Gastrocnemius medialis (tissue), 4 donors: ENCODE measurements at regions not wholly inside any gene's neighbourhood (a gene's known extent, or its start where the extent isn't known, plus 50 kb on each side); places are given as distances from the start of the nearest gene placed in this dataset.

Experiments
- ATAC-seq, 2 donors: fragments of 150-250 bp; one replicate each; pipeline ENCODE4 v1.9.1; 2016
- DNase-seq, 2 donors: peaks; one replicate each; pipeline ENCODE4 v3.0.0-alpha.2; 2019
- H3K27ac ChIP-seq, 4 donors: fragments of 200-600 bp; sonication (generic); 1 replicate in 1 of 4; 2 replicates in 3 of 4; pipeline ENCODE4 v1.5.1; 2016 to 2018; ENCODE audit warnings: mild to moderate bottlenecking in 2 of 4, moderate library complexity in 1 of 4
- H3K27me3 ChIP-seq, 3 donors: fragments of 200-600 bp; sonication (generic) in 2 of 3; 1 replicate in 1 of 3; 2 replicates in 2 of 3; pipeline versions ENCODE4 v1.5.1 to v1.6.0; 2016 to 2019; ENCODE audit warnings: mild to moderate bottlenecking in 1 of 3, moderate library complexity in 1 of 3
- H3K36me3 ChIP-seq, 2 donors: fragments of 200-600 bp; sonication (generic) in 1 of 2; one replicate each; pipeline ENCODE4 v1.5.1; 2017 to 2018
- H3K4me1 ChIP-seq, 2 donors: fragments of 200-600 bp; sonication (generic) in 1 of 2; one replicate each; pipeline ENCODE4 v1.5.1; 2016 to 2017; ENCODE audit warnings: mild to moderate bottlenecking in 2 of 2
- H3K4me3 ChIP-seq, 4 donors: fragments of 200-600 bp; sonication (generic) in 3 of 4; 1 replicate in 1 of 4; 2 replicates in 3 of 4; pipeline ENCODE4 v1.5.1; 2016 to 2019; ENCODE audit warnings: mild to moderate bottlenecking in 2 of 4
- H3K9me3 ChIP-seq, 3 donors: fragments of 200-600 bp; sonication (generic) in 2 of 3; 1 replicate in 1 of 3; 2 replicates in 2 of 3; pipeline ENCODE4 v1.5.1; 2016 to 2019
- POLR2A ChIP-seq, 2 donors: fragments of 450-650 bp; IDR thresholded peaks; one replicate each; pipeline ENCODE4 v1.6.1; 2017; ENCODE audit warnings: antibody characterized with exemption in 2 of 2, mild to moderate bottlenecking in 2 of 2, moderate library complexity in 2 of 2
- in situ Hi-C, 4 donors: fragments of 200-750 bp; cut with MboI; loops; one replicate each; pipeline versions ENCODE4 v1.15.0 to v1.8.0; 2017; ENCODE audit warnings: low sequenced_read_pairs in 4 of 4
- intact Hi-C: fragments of 100-400 bp; cut with DNase I; formaldehyde crosslinking; loops from one replicate; pipeline ENCODE4 v1.15.1; 2023; ENCODE audit warnings: low total_unique reads
- TF ChIP-seq, protein P1 (sequence below), 5 experiments: fragments of 450-650 bp in 3 of 5; fragments of 200-600 bp in 2 of 5; sonication (generic) in 2 of 5; IDR thresholded peaks in 4 of 5; conservative IDR thresholded peaks in 1 of 5; 1 replicate in 4 of 5; 2 replicates in 1 of 5; pipeline ENCODE4 v1.5.1; 2016 to 2019; ENCODE audit warnings: antibody characterized with exemption in 5 of 5, mild to moderate bottlenecking in 3 of 5, moderate library complexity in 3 of 5

DNA sequence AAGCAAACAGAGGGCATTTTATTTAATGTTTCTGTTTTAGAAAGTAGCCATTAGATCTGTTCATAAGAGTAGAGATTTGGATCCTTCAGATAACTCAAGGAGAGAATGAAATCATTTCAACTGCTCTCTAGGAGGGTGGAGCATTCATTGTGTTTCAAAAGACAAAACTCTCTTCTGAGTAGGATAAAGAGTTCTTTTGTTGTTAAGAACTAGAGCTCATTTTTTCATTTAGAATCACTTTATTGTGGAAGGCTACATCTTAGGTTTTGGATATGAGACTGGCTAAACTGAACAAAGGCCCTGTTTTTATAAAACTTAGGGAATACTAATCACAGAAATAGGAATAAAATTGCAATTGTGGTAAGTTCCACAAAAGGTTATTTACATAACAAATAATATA, 193.9 kb upstream of the PCDH10 start:
- no peaks in the 10 kb centered on the region for H3K4me1 ChIP-seq
- in situ Hi-C loops = no loop called here
- no peaks in the 10 kb centered on the region for H3K27me3 ChIP-seq

DNA sequence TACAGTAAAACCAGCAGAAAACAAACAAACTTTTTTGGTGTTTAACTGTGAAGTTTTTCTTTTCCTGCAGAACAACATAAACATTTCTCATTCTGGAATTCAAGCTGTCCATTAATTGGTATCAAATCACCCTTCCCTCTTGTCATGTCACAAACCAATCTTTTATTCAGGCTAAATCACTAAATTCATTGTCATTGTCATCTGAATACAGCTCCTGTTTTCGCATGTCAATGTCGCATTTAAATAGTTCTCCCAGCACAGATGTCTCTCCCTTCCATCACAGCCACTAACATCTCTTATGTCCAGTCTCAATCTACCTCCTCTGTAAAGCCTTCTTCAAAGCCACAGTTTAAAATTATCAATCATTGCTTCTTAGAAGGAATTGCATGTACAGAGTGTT, 192.1 kb upstream of the PCDH10 start:
- intact Hi-C loops (no loop called here), in situ Hi-C loops (no loop called here)
- Histone ChIP-seq H3K9me3 (no peaks in the 10 kb centered on the region), H3K27ac (no peak overlapping the region), H3K36me3 (no peaks in the 10 kb centered on the region), H3K4me1 (no peaks in the 10 kb centered on the region), H3K4me3 (no peak overlapping the region), H3K27me3 (no peaks in the 10 kb centered on the region)
- no peak for DNase-seq
- TF ChIP-seq, protein P1, sequence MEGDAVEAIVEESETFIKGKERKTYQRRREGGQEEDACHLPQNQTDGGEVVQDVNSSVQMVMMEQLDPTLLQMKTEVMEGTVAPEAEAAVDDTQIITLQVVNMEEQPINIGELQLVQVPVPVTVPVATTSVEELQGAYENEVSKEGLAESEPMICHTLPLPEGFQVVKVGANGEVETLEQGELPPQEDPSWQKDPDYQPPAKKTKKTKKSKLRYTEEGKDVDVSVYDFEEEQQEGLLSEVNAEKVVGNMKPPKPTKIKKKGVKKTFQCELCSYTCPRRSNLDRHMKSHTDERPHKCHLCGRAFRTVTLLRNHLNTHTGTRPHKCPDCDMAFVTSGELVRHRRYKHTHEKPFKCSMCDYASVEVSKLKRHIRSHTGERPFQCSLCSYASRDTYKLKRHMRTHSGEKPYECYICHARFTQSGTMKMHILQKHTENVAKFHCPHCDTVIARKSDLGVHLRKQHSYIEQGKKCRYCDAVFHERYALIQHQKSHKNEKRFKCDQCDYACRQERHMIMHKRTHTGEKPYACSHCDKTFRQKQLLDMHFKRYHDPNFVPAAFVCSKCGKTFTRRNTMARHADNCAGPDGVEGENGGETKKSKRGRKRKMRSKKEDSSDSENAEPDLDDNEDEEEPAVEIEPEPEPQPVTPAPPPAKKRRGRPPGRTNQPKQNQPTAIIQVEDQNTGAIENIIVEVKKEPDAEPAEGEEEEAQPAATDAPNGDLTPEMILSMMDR (IDR thresholded peaks at IDR 0.05 in 4 of 5, conservative IDR thresholded peaks at IDR 0.05 in 1 of 5) = no peak
- TF ChIP-seq POLR2A (IDR thresholded peaks at IDR 0.05) = no peak
- no peak for ATAC-seq

More for the DNA sequence above, 193.9 kb upstream of the PCDH10 start:
- H3K9me3 ChIP-seq = no peaks in the 10 kb centered on the region
- no peak overlapping the region for H3K4me3 ChIP-seq
- H3K36me3 ChIP-seq = no peaks in the 10 kb centered on the region
- H3K27ac ChIP-seq = no peak overlapping the region
- ATAC-seq (no peak), DNase-seq (no peak)
- intact Hi-C loops = no loop called here
- TF ChIP-seq POLR2A (IDR thresholded peaks at IDR 0.05) = no peak
- TF ChIP-seq, protein P1 (IDR thresholded peaks at IDR 0.05 in 4 of 5, conservative IDR thresholded peaks at IDR 0.05 in 1 of 5) = no peak

DNA sequence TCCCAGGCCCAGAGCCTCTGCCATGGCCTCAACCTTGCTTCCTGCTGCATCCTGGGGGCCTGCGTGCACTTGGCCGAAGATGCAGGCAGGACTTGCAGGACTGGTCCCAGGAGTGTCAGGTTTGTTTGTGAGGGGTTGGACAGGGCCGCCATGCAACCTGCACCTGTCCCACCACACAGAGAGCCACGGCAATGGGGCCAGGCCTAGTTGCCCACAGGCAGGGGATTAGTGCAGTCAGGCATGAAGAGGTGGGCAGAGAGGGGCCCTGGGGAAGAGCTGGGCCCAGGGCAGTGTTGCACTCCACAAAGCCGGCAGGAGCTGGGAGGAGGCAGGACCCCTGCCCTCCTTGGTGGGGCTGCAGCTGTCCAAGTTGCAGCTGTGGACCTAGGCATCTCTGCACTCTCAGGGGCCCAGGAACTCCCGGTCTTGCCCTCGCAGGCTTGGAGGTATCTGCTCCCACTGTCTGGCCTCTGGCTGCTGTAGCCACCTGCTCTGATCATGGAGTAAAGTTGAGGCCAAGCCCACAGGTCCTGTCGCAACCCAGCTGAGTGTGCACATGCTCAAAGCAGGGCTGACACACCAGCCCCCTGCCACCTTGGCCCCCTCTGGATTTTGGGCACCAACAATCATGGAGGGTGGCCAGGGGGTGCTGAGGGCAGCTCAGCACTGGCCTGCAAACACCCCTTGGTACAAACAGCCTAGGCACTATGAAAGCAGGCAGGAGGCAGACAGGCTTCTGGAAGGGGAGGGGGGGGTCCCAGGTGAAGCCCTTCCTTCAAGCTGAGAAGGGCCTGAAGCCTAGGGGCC, 190.4 kb upstream of the PCDH10 start:
- no peaks in the 10 kb centered on the region for H3K36me3 ChIP-seq
- intact Hi-C loops (no loop called here), in situ Hi-C loops (no loop called here)
- TF ChIP-seq POLR2A (IDR thresholded peaks at IDR 0.05) = no peak
- TF ChIP-seq, protein P1 (IDR thresholded peaks at IDR 0.05 in 4 of 5, conservative IDR thresholded peaks at IDR 0.05 in 1 of 5) = no peak
- DNase-seq (no peak), ATAC-seq (no peak)
- no peaks in the 10 kb centered on the region for H3K27me3 ChIP-seq
- H3K9me3 ChIP-seq = no peaks in the 10 kb centered on the region
- no peak overlapping the region for H3K4me3 ChIP-seq
- H3K27ac ChIP-seq = no peak overlapping the region
- no peaks in the 10 kb centered on the region for H3K4me1 ChIP-seq

DNA sequence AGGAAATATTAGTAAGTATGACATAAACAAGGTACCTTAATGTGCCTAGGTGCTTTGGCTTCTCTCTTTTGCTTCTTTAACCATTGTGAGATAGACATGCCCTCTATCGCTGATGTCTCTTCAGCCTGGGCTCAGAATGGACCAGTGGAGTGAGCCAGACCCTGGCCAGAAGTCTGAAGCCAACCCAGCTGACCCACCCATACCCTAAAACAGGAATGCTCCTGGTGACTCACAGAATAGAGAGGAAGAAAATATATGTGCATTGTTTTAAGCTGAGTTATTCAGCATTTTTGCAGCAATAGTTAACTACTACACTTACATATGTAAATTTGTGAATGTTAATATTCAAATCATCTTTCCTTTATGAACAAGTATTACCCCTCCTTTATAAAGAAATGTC, 167.5 kb upstream of the PCDH10 start:
- no peaks in the 10 kb centered on the region for H3K4me1 ChIP-seq
- H3K9me3 ChIP-seq = no peaks in the 10 kb centered on the region
- no peak overlapping the region for H3K4me3 ChIP-seq
- intact Hi-C loops (no loop called here), in situ Hi-C loops (no loop called here)
- DNase-seq (no peak), ATAC-seq (no peak)
- TF ChIP-seq POLR2A (IDR thresholded peaks at IDR 0.05) = no peak
- TF ChIP-seq, protein P1 (IDR thresholded peaks at IDR 0.05 in 4 of 5, conservative IDR thresholded peaks at IDR 0.05 in 1 of 5) = no peak
- no peaks in the 10 kb centered on the region for H3K27me3 ChIP-seq
- H3K27ac ChIP-seq = no peak overlapping the region
- H3K36me3 ChIP-seq = no peaks in the 10 kb centered on the region

DNA sequence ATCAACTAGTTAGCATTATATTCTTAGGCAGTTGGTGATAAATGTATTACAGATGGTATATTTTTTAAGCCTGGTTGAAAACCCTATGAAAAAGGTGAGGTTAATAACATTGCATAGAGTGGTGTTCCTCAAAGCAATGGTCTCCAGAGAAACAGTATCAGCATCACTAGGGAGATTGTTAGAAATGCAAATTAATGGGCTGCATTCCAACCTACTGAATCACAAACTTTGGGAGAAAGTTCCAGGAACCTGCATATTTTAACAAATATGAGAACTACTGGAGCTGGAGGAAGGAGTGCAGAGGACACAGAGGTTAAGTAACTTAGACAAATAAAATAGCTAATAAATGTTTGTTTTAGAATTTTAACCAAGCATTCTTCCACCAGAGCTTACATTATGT, 166.9 kb upstream of the PCDH10 start:
- no peaks in the 10 kb centered on the region for H3K27me3 ChIP-seq
- no peak overlapping the region for H3K4me3 ChIP-seq
- no peak for ATAC-seq
- H3K4me1 ChIP-seq = no peaks in the 10 kb centered on the region
- intact Hi-C loops (no loop called here), in situ Hi-C loops (no loop called here)
- no peaks in the 10 kb centered on the region for H3K36me3 ChIP-seq
- TF ChIP-seq POLR2A (IDR thresholded peaks at IDR 0.05) = no peak
- TF ChIP-seq, protein P1 (IDR thresholded peaks at IDR 0.05 in 4 of 5, conservative IDR thresholded peaks at IDR 0.05 in 1 of 5) = no peak
- no peak overlapping the region for H3K27ac ChIP-seq
- no peaks in the 10 kb centered on the region for H3K9me3 ChIP-seq
- no peak for DNase-seq
